OCI-LY1 (cell line): ENCODE measurements at regions not wholly inside any gene's neighbourhood (a gene's known extent, or its start where the extent isn't known, plus 50 kb on each side); places are given as distances from the start of the nearest gene placed in this dataset.

Experiments used
- CTCF ChIP-seq: fragments of 200-600 bp; sonication (generic), shearing (Covaris generic); IDR thresholded peaks from 2 replicates; pipeline ENCODE4 v1.5.1; 2017; ENCODE audit warnings: mild to moderate bottlenecking, antibody characterized with exemption, low read length, moderate library complexity, mixed read lengths
- EZH2 ChIP-seq: fragments of 200-600 bp; sonication (generic), shearing (Covaris generic); IDR thresholded peaks from 2 replicates; pipeline ENCODE4 v1.8.0; 2017; ENCODE audit warnings: borderline replicate concordance, mixed run types, mild to moderate bottlenecking, antibody characterized with exemption, low read length, moderate library complexity, mixed read lengths

- TF ChIP-seq CTCF (no peak), EZH2 (no peak)
Measured at GRCh38 chr11:95283146-95283545, 52.1 kb upstream of the SESN3 start.
